H1 (cell line): ENCODE measurements at regions not wholly inside any gene's neighbourhood (a gene's known extent, or its start where the extent isn't known, plus 50 kb on each side); places are given as distances from the start of the nearest gene placed in this dataset.

Source experiments
- CTCF ChIA-PET: fragments of 300-600 bp; sonication (Branson Sonifier 250); formaldehyde crosslinking; loops from one replicate; lab custom pipeline; 2021; ENCODE audit not compliant: partially characterized antibody; lab: Charles Lee
- POLR2A ChIA-PET: fragments of 300-600 bp; sonication (Branson Sonifier 250); formaldehyde crosslinking; loops from one replicate; lab custom pipeline; 2021; ENCODE audit warnings: inconsistent platforms; ENCODE audit not compliant: partially characterized antibody; lab: Charles Lee
- DNase-seq, 2 experiments: peaks; one replicate each; pipeline versions ENCODE4 v3.0.0 to v3.0.0-alpha.2; 2010 to 2022; ENCODE audit warnings: low spot score in 2 of 2, low read depth in 1 of 2, mixed read lengths in 1 of 2
- FAIRE-seq: peaks from 2 replicates; lab custom pipeline; 2011; peaks lifted over from hg19 to GRCh38; lab: Jason Lieb, UNC
- H2AFZ ChIP-seq: 2 replicates; pipeline ENCODE4 v1.8.1; 2012; ENCODE audit warnings: low read length, inconsistent platforms
- H2AK5ac ChIP-seq: 2 replicates; pipeline ENCODE4 v1.6.1; 2013; ENCODE audit warnings: low read depth, low read length
- H2BK120ac ChIP-seq: replicated peaks from 2 replicates; pipeline ENCODE3; 2013; ENCODE audit warnings: low read depth, low read length, inconsistent platforms
- H2BK12ac ChIP-seq: 2 replicates; pipeline ENCODE4 v1.6.1; 2013; ENCODE audit warnings: low read depth, low read length
- H2BK15ac ChIP-seq: 2 replicates; pipeline ENCODE4 v1.6.1; 2013; ENCODE audit warnings: low read length
- H2BK20ac ChIP-seq: 2 replicates; pipeline ENCODE4 v1.6.1; 2013; ENCODE audit warnings: low read length
- H2BK5ac ChIP-seq: 2 replicates; pipeline ENCODE4 v1.6.1; 2013; ENCODE audit warnings: low read depth, low read length
- H3K14ac ChIP-seq: 2 replicates; pipeline ENCODE4 v1.6.1; 2013; ENCODE audit warnings: inconsistent platforms; ENCODE audit not compliant: insufficient read length
- H3K18ac ChIP-seq: 2 replicates; pipeline ENCODE4 v1.6.1; 2013; ENCODE audit warnings: low read length; ENCODE audit errors: extremely low read depth
- H3K23ac ChIP-seq: 2 replicates; pipeline ENCODE4 v1.6.1; 2013; ENCODE audit warnings: inconsistent platforms; ENCODE audit not compliant: insufficient read length
- H3K23me2 ChIP-seq: 2 replicates; pipeline ENCODE4 v1.6.1; 2013; ENCODE audit warnings: low read depth, low read length
- H3K27ac ChIP-seq: 2 replicates; pipeline ENCODE4 v1.6.1; 2011; ENCODE audit warnings: low read depth, low read length, inconsistent platforms
- H3K27me3 ChIP-seq, 4 experiments: replicated peaks in 1 of 4; 1 replicate in 1 of 4; 2 replicates in 3 of 4; pipeline versions ENCODE4 v1.6.1 to v1.8.1; 2011 to 2013; ENCODE audit warnings: low read length in 3 of 4, mild to moderate bottlenecking in 3 of 4, inconsistent platforms in 2 of 4, mixed read lengths in 2 of 4, moderate library complexity in 1 of 4; ENCODE audit not compliant: control insufficient read depth in 3 of 4, insufficient read depth in 3 of 4; ENCODE audit errors: extremely low read depth in 1 of 4
- H3K36me3 ChIP-seq, 4 experiments: 2 replicates each; pipeline versions ENCODE4 v1.6.1 to v1.8.1; 2011 to 2013; ENCODE audit warnings: mild to moderate bottlenecking in 4 of 4, low read length in 3 of 4, moderate library complexity in 2 of 4, control low read depth in 1 of 4, inconsistent platforms in 1 of 4; ENCODE audit not compliant: insufficient read depth in 4 of 4, control insufficient read depth in 2 of 4
- H3K4ac ChIP-seq: replicated peaks from 2 replicates; pipeline ENCODE3; 2013; ENCODE audit warnings: low read length, low read depth, mixed read lengths, inconsistent platforms; ENCODE audit not compliant: insufficient read length
- H3K4me1 ChIP-seq, 4 experiments: replicated peaks in 1 of 4; 1 replicate in 1 of 4; 2 replicates in 3 of 4; pipeline versions ENCODE4 v1.6.1 to v1.8.1; 2011 to 2013; ENCODE audit warnings: low read length in 3 of 4, inconsistent platforms in 2 of 4, mixed read lengths in 1 of 4; ENCODE audit not compliant: insufficient read depth in 4 of 4, control insufficient read depth in 3 of 4
- H3K4me2 ChIP-seq, 2 experiments: 2 replicates each; pipeline versions ENCODE4 v1.6.1 to v1.8.1; 2011 to 2013; ENCODE audit warnings: low read depth in 2 of 2, low read length in 2 of 2, control low read depth in 1 of 2, inconsistent platforms in 1 of 2, mild to moderate bottlenecking in 1 of 2; ENCODE audit not compliant: insufficient read depth in 1 of 2
- H3K4me3 ChIP-seq, 4 experiments: fragments of 200-600, 300-600 bp in 1 of 4; sonication (generic), shearing (Covaris generic), sonication (Bioruptor Twin) in 1 of 4; 2 replicates each; pipeline versions ENCODE4 v1.5.1 to v1.8.1; 2011 to 2016; ENCODE audit warnings: low read length in 4 of 4, low read depth in 3 of 4, control low read depth in 2 of 4, inconsistent platforms in 2 of 4, mild to moderate bottlenecking in 2 of 4, mixed read lengths in 1 of 4, moderate library complexity in 1 of 4; ENCODE audit not compliant: insufficient read depth in 2 of 4; ENCODE audit errors: extremely low read depth in 1 of 4
- H3K56ac ChIP-seq: replicated peaks from 2 replicates; pipeline ENCODE3; 2013; ENCODE audit warnings: low read depth, mild to moderate bottlenecking, mixed read lengths, low read length, inconsistent platforms; ENCODE audit not compliant: insufficient read length
- H3K79me1 ChIP-seq: 2 replicates; pipeline ENCODE4 v1.6.1; 2013; ENCODE audit warnings: low read depth, low read length, control low read depth
- H3K79me2 ChIP-seq, 2 experiments: 2 replicates each; pipeline versions ENCODE4 v1.6.1 to v1.8.1; 2012 to 2013; ENCODE audit warnings: low read length in 2 of 2, mild to moderate bottlenecking in 2 of 2, inconsistent platforms in 1 of 2; ENCODE audit not compliant: insufficient read depth in 2 of 2, control insufficient read depth in 1 of 2
- H3K9ac ChIP-seq, 4 experiments: replicated peaks in 1 of 4; 1 replicate in 1 of 4; 2 replicates in 3 of 4; pipeline versions ENCODE4 v1.6.1 to v1.8.1; 2011 to 2013; ENCODE audit warnings: low read depth in 3 of 4, low read length in 3 of 4, control low read depth in 2 of 4, mild to moderate bottlenecking in 2 of 4, moderate library complexity in 2 of 4, inconsistent platforms in 1 of 4; ENCODE audit errors: extremely low read depth in 1 of 4
- H3K9me3 ChIP-seq, 2 experiments: 2 replicates each; pipeline versions ENCODE4 v1.6.1 to v1.8.1; 2012 to 2013; ENCODE audit warnings: mild to moderate bottlenecking in 2 of 2, moderate library complexity in 2 of 2, control low read depth in 1 of 2, inconsistent platforms in 1 of 2, low read depth in 1 of 2, low read length in 1 of 2, mixed read lengths in 1 of 2; ENCODE audit not compliant: insufficient read depth in 2 of 2
- H4K20me1 ChIP-seq, 2 experiments: replicated peaks in 1 of 2; 2 replicates each; pipeline versions ENCODE3 to v1.8.1; 2011 to 2013; ENCODE audit warnings: inconsistent platforms in 2 of 2, low read length in 2 of 2, mild to moderate bottlenecking in 1 of 2; ENCODE audit not compliant: insufficient read depth in 2 of 2, control insufficient read depth in 1 of 2
- H4K5ac ChIP-seq: 2 replicates; pipeline ENCODE4 v1.6.1; 2013; ENCODE audit warnings: low read length, low read depth, mixed read lengths, inconsistent platforms; ENCODE audit not compliant: insufficient read length
- H4K8ac ChIP-seq: 2 replicates; pipeline ENCODE4 v1.8.0; 2013; ENCODE audit warnings: mild to moderate bottlenecking, moderate library complexity, low read length, inconsistent platforms; ENCODE audit not compliant: insufficient read depth; ENCODE audit errors: extremely low read depth
- H4K91ac ChIP-seq: replicated peaks from 2 replicates; pipeline ENCODE3; 2013; ENCODE audit warnings: low read length, mixed read lengths, inconsistent platforms; ENCODE audit not compliant: insufficient read length
- CHD1 ChIP-seq: IDR thresholded peaks from 2 replicates; pipeline ENCODE4 v1.6.1; 2012; ENCODE audit warnings: low read depth, low read length, improper control_type of control experiment
- E2F6 ChIP-seq: IDR thresholded peaks from 2 replicates; pipeline ENCODE4 v1.6.1; 2012; ENCODE audit warnings: inconsistent platforms
- FOSL1 ChIP-seq: IDR thresholded peaks from 2 replicates; pipeline ENCODE4 v1.6.1; 2011; ENCODE audit warnings: mild to moderate bottlenecking, low read depth, low read length, moderate library complexity; ENCODE audit not compliant: insufficient read depth
- JUN ChIP-seq: IDR thresholded peaks from 2 replicates; pipeline ENCODE4 v1.6.1; 2011; ENCODE audit warnings: low read depth, mild to moderate bottlenecking, improper control_type of control experiment, low read length
- POLR2AphosphoS5 ChIP-seq: IDR thresholded peaks from 2 replicates; pipeline ENCODE4 v1.6.1; 2011; ENCODE audit warnings: low read depth, low read length
- SAP30 ChIP-seq: fragments of 300-600 bp; sonication (generic); IDR thresholded peaks from 2 replicates; pipeline ENCODE4 v1.7.1; 2012; ENCODE audit warnings: low read length, moderate library complexity, mild to moderate bottlenecking, inconsistent platforms; ENCODE audit not compliant: insufficient read depth, insufficient replicate concordance
- SIX5 ChIP-seq: IDR thresholded peaks from 2 replicates; pipeline ENCODE4 v1.6.1; 2011; ENCODE audit warnings: mild to moderate bottlenecking, low read depth, low read length
- SRF ChIP-seq: IDR thresholded peaks from 2 replicates; pipeline ENCODE4 v1.6.1; 2011; ENCODE audit warnings: mild to moderate bottlenecking, low read depth, low read length, moderate library complexity
- TAF1 ChIP-seq: IDR thresholded peaks from 2 replicates; pipeline ENCODE4 v1.6.1; 2011; ENCODE audit warnings: mild to moderate bottlenecking, low read depth, low read length
- TEAD4 ChIP-seq: IDR thresholded peaks from 2 replicates; pipeline ENCODE4 v1.6.1; 2012; ENCODE audit warnings: low read depth, low read length, inconsistent platforms, mixed read lengths
- WGBS, 2 experiments: shearing (Covaris generic) in 1 of 2; methylation state at CpG; one replicate each; pipeline versions ENCODE4 v1.1.6 to v1.1.7; 2013 to 2015; ENCODE audit warnings: low lambda C conversion rate in 2 of 2, mixed read lengths in 2 of 2, inconsistent platforms in 1 of 2, low coverage in 1 of 2, missing lambda C conversion rate in 1 of 2; ENCODE audit not compliant: insufficient replicate concordance in 2 of 2, insufficient coverage in 1 of 2, insufficient read length in 1 of 2; ENCODE audit errors: extremely low coverage in 1 of 2, missing lambda C conversion rate in 1 of 2; 5-methylcytosine and 5-hydroxymethylcytosine counted together

GRCh38 chr19:29021232-29021916 is 191.6 kb downstream of the UQCRFS1 start:
- Histone ChIP-seq H3K4me1 (no peaks in the 10 kb centered on the region; a peak in 1 of 7 replicates), H3K4ac (no peak overlapping the region), H3K27ac (no peak overlapping the region), H4K20me1 (no peaks in the 10 kb centered on the region), H2BK120ac (no peak overlapping the region), H2AFZ (no peak overlapping the region), H2AK5ac (no peak overlapping the region), H3K79me2 (no peaks in the 10 kb centered on the region), H3K23me2 (no peaks in the 10 kb centered on the region), H2BK15ac (no peak overlapping the region), H3K9me3 (no peaks in the 10 kb centered on the region), H2BK12ac (no peak overlapping the region), H3K27me3 (no peaks in the 10 kb centered on the region), H3K36me3 (no peaks in the 10 kb centered on the region), H3K18ac (no peak overlapping the region), H3K79me1 (no peaks in the 10 kb centered on the region), H4K5ac (no peak overlapping the region), H2BK5ac (no peak overlapping the region), H3K9ac (no peak overlapping the region), H3K23ac (no peak overlapping the region), H2BK20ac (no peak overlapping the region), H4K8ac (no peak overlapping the region), H3K4me2 (no peak overlapping the region), H4K91ac (no peak overlapping the region), H3K56ac (no peak overlapping the region), H3K14ac (no peak overlapping the region), H3K4me3 (no peak overlapping the region)
- FAIRE-seq = no peak
- no peak for DNase-seq
- WGBS, 2 experiments = 90% methylated on average over 16 of the region's 16 CpGs; no CpG with 5 or more reads in 1 of the 2 experiments
- TF ChIP-seq FOSL1 (no peak), POLR2AphosphoS5 (no peak), CHD1 (no peak), SIX5 (no peak), E2F6 (no peak), TAF1 (no peak), SRF (no peak), TEAD4 (no peak), JUN (no peak), SAP30 (no peak)
- POLR2A ChIA-PET = interaction anchor here (0.6 kb wide), 1 partner anchor 14 kb away, joined by 4 read pairs; no protein-coding TSS in a partner anchor
- CTCF ChIA-PET = interaction anchor here (0.6 kb wide), 1 partner anchor 34 kb away, joined by 3 read pairs; no protein-coding TSS in a partner anchor
